A549 (cell line): ENCODE measurements at regions not wholly inside any gene's neighbourhood (a gene's known extent, or its start where the extent isn't known, plus 50 kb on each side); places are given as distances from the start of the nearest gene placed in this dataset.

Source experiments
- POLR2A ChIP-seq: IDR thresholded peaks from 2 replicates; pipeline ENCODE4 v1.6.1; 2012; ENCODE audit warnings: mild to moderate bottlenecking, low read length
- RFX5 ChIP-seq: fragments of 450-650 bp; IDR thresholded peaks from 2 replicates; pipeline ENCODE4 v1.7.1; 2014; ENCODE audit warnings: antibody characterized with exemption, mild to moderate bottlenecking, moderate library complexity
- TF ChIP-seq, protein P1 (sequence below): fragments of >200 bp; sonication (Bioruptor Twin); formaldehyde crosslinking; IDR thresholded peaks from 3 replicates; pipeline ENCODE4 v1.5.1; 2016

DNA sequence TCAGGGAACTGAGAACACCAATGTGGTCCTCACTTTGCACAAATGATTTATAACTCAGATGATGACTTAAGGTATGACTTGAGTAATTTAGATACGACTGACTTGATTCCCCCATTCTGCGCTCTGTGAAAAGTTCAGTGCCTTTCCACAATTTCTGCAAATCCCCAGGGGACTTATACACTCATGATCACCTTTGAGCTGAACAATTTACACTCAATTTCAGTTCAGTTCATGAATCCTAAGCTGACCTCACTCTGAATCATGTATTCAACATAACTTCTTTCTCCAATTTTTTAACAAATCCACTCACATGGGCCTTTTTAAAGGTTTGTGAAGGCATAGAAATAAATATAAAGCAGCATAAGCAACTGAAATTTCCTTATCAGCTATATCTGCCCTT, 274.2 kb downstream of the FAM76B start:
- no peak for TF ChIP-seq RFX5
- TF ChIP-seq, protein P1, sequence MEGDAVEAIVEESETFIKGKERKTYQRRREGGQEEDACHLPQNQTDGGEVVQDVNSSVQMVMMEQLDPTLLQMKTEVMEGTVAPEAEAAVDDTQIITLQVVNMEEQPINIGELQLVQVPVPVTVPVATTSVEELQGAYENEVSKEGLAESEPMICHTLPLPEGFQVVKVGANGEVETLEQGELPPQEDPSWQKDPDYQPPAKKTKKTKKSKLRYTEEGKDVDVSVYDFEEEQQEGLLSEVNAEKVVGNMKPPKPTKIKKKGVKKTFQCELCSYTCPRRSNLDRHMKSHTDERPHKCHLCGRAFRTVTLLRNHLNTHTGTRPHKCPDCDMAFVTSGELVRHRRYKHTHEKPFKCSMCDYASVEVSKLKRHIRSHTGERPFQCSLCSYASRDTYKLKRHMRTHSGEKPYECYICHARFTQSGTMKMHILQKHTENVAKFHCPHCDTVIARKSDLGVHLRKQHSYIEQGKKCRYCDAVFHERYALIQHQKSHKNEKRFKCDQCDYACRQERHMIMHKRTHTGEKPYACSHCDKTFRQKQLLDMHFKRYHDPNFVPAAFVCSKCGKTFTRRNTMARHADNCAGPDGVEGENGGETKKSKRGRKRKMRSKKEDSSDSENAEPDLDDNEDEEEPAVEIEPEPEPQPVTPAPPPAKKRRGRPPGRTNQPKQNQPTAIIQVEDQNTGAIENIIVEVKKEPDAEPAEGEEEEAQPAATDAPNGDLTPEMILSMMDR, result no peak
- no peak for TF ChIP-seq POLR2A
